GM12875 (cell line): ENCODE measurements at regions not wholly inside any gene's neighbourhood (a gene's known extent, or its start where the extent isn't known, plus 50 kb on each side); places are given as distances from the start of the nearest gene placed in this dataset.

Experiments
- H3K4me3 ChIP-seq: one replicate; pipeline ENCODE4 v1.5.1; 2011; ENCODE audit warnings: low read depth, low read length, control low read depth
- TF ChIP-seq, protein P1 (sequence below): IDR thresholded peaks from 2 replicates; pipeline ENCODE4 v1.5.1; 2011; ENCODE audit warnings: low read depth, mild to moderate bottlenecking, control low read depth, inconsistent platforms, low read length, moderate library complexity, borderline replicate concordance; ENCODE audit not compliant: insufficient read depth

DNA sequence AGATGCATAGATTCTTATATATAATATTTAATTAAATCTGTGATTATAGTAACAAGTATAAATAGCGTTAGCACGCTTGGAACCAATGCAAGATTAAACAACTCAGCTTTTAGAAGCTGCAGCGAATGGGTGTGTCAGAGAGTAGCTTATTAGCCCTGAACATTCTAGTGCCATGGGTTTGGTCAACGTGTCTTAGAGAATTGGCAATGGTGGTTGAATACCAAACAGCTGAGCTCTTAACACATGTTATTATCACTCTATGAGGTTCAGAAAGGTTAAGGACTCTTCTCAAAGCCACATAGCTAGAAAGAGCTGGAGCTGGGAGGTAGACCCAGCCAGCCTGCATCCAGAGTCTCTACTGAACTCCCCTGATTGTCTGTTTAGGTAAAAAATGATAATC is 284.2 kb upstream of the CHD6 start:
- no peak overlapping the region for H3K4me3 ChIP-seq
- TF ChIP-seq, protein P1, sequence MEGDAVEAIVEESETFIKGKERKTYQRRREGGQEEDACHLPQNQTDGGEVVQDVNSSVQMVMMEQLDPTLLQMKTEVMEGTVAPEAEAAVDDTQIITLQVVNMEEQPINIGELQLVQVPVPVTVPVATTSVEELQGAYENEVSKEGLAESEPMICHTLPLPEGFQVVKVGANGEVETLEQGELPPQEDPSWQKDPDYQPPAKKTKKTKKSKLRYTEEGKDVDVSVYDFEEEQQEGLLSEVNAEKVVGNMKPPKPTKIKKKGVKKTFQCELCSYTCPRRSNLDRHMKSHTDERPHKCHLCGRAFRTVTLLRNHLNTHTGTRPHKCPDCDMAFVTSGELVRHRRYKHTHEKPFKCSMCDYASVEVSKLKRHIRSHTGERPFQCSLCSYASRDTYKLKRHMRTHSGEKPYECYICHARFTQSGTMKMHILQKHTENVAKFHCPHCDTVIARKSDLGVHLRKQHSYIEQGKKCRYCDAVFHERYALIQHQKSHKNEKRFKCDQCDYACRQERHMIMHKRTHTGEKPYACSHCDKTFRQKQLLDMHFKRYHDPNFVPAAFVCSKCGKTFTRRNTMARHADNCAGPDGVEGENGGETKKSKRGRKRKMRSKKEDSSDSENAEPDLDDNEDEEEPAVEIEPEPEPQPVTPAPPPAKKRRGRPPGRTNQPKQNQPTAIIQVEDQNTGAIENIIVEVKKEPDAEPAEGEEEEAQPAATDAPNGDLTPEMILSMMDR = no peak

DNA sequence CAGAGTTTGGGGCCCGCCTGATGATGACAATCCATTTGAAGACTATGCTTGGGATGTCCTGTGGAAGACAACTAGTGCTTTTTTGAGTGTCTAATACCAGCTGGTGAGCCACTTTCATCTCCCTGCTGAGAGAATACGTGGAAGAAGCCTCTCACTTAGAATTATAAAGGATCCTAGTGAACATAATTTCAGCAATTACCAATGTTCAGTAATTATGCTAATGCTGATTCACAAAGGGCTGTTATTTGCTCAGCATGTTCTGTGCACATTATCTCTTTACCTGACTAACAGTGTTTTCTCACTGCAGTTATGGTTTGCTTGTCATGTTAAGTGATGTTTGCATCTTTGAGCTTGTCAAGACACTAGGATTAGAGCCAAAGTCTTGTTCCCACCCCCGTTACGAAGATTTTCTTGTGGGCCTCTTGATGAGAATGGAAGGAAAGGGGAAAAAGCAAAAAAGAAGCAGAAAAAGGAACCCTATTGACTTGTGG is 282.1 kb upstream of the CHD6 start:
- H3K4me3 ChIP-seq = no peak overlapping the region
- TF ChIP-seq, protein P1 = no peak

DNA sequence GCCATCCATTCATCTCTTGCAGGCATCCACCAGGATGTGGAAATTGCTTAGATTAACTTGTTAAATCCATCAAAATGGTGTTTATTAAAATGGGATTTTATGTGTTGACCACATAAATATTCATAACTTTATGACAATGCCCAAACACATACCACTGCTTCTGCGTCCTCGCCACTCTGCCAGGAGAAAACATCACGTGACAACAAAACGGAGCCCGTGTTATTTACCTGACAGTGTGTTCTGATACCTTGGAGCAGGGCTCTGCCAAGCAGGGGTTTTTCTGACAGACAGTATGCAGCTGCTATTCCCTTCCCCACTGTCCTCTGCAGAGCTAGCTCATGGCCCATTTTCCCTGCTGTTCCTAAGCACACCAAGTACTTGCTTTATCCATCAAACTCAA is 279.5 kb upstream of the CHD6 start:
- TF ChIP-seq, protein P1 = no peak
- H3K4me3 ChIP-seq = no peak overlapping the region

DNA sequence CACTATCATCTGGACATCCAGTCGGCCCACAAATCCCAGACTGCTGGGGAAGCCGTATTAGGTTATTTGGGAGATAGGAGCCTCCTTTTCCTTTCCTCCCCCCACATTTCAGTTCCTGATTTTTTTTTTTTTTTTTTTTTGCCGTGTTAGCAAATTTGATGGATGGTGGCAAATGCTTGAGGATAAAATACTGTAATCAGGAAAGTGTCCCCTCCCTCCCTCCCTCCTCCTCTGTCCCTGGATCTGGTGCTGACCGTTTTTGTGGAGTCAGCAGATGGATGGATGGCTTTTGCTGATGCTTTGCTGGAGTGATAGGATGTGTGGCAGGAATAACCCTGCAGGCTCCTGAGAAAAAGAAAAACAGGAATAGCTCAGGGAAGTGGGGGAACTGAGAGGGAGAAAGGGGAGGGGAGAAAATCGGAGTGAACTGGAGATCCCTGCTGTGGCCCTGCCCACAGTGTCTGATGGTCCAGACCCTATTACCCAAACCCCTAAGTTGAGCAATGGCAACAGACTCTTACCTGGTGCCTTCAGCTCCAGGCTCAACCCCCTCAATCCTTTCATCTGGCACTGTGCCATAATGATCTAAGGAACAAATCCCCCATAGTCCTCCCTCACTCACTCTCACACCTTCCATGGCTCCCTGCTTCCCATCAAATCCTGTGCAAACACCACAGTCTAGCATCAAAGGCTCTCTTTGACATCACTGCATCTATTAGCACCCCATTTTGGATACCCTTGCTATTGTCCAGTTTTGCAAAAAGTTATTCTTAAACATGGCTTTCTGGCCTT is 277.3 kb upstream of the CHD6 start:
- TF ChIP-seq, protein P1 = no peak
- no peak overlapping the region for H3K4me3 ChIP-seq

DNA sequence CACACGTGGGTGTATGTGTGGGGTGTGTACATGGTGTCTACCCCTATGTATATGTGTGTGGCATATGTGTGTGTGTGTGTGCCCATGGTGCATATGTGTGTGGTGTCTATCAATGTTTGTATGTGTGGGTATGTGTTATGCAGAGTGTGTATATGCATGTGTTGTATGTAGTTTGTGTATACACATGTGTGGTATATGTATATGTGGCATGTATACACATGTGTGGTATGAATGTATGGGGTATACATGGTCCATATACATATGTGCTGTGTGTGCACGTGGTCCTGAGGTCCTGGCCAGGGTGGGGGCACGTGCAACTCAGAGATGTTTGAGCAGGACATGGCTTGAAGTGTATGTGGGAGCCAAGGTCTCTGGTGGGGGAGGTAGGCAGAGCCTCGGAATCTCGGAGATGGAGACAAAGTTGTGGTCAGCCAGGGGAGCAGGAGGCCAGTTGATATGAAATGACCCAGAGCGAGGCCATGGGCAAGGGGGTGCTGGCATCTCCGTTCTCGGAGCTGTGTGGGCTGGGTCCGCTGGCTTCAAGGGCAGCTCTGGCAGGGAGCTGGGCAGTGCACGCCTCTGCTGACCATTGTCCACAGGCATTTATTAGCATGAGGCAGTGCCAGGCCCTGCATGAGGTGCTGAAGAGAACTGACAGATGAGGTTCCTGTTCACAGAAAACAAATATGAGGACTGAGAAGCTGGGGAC is 276.2 kb upstream of the CHD6 start:
- TF ChIP-seq, protein P1 = no peak
- H3K4me3 ChIP-seq = no peak overlapping the region

DNA sequence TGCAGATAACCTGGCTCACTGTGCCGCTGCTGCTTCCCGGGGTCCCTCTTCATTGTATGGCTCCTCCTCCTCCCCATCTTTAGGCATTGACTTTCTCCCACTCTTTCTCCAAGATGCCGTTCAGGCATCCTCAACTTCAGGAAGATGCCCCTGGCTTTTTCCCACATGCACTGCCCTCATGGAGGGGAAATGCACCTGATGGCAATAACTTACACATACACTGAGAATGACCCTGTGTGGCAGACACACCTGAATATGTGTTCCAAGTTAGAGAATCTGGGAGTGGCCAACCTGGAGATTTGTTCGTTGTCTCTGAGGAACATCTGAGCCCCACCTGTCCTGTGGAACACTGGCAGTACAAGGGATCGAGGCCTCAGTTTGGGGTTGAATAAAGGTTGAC is 273.9 kb upstream of the CHD6 start:
- H3K4me3 ChIP-seq = no peak overlapping the region
- TF ChIP-seq, protein P1 = no peak

DNA sequence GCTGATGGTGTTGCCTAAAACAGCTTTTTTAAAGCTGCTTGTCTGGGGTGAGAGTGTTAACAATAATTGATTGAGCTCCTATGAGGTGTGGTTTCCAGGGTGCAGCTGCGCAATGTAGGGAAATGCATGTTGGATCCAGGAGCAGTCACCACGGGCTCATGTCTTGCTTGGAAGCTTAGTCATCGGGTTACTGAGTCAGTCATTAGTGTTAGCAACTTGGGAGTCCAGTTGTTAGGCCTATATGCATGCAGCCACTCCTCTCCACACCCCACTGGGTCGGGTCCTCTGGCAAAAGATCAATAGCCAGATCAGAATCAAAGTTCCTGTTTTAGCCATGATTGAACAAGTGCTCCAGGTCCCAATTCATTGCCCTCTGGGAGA is 271.7 kb upstream of the CHD6 start:
- no peak overlapping the region for H3K4me3 ChIP-seq
- TF ChIP-seq, protein P1 = no peak
